ENCODE measurements at regions not wholly inside any gene's neighbourhood (a gene's known extent, or its start where the extent isn't known, plus 50 kb on each side); places are given as distances from the start of the nearest gene placed in this dataset.

DNA sequence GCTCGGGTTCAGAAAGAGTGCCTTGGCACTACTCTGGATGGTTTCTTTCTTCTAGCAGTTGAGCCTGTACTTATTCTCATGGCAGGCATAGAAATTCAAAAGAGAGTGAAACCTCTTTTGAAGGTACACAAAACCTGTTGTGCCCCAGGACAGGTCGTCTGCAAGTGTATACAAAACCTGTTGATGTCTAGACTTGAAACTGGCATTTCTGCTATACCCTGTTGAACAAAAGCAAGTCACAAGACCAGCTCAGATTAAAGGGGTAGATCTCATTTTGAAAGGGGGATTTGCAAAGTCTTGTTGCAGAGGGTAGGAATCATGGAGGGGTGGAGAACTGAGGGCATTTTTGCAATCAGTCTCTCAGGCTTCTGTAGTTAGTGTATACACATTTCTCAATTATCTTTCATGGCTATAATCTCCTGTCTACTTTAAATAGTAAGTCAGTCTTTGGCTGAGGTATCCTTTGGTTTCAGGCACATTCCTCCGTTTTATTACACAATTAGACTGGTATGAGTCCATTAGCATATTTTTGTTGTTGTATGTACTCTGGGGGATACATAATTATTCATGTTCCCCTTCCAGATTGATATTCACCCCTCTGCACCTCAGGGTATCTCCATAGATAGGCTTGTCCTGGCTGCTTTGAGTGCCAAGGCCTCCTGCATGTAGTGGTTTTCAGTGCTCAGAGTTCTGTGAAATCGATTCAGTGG, 251.4 kb downstream of the DTHD1 start:
- TF ChIP-seq YY1 (IDR thresholded peaks at IDR 0.05; ENCODE audit: insufficient read depth, insufficient read length), result no peak
- no peak for TF ChIP-seq SUZ12 (IDR thresholded peaks at IDR 0.05; ENCODE audit: extremely low read depth, insufficient read depth, insufficient read length)
- TF ChIP-seq ZNF274 (IDR thresholded peaks at IDR 0.05; ENCODE audit: low read depth, low read length), result no peak

Data from NT2/D1 (cell line).